Adrenal gland (tissue), 5 donors: ENCODE measurements at regions not wholly inside any gene's neighbourhood (a gene's known extent, or its start where the extent isn't known, plus 50 kb on each side); places are given as distances from the start of the nearest gene placed in this dataset.

Experiments
- POLR2A ChIP-seq, 2 donors: fragments of 450-650 bp; IDR thresholded peaks; one replicate each; pipeline ENCODE4 v1.6.1; 2017; ENCODE audit warnings: antibody characterized with exemption in 2 of 2, mild to moderate bottlenecking in 2 of 2, moderate library complexity in 1 of 2
- TF ChIP-seq, protein P1 (sequence below), 6 experiments: fragments of 450-650 bp in 4 of 6; fragments of 200-600 bp in 2 of 6; sonication (generic) in 1 of 6; IDR thresholded peaks; 1 replicate in 5 of 6; 2 replicates in 1 of 6; pipeline versions ENCODE4 v1.5.1 to v1.8.0; 2016 to 2021; ENCODE audit warnings: antibody characterized with exemption in 6 of 6, mild to moderate bottlenecking in 2 of 6, moderate library complexity in 1 of 6
- donor health status: DM: no; HTN: no; CAD: no.

DNA sequence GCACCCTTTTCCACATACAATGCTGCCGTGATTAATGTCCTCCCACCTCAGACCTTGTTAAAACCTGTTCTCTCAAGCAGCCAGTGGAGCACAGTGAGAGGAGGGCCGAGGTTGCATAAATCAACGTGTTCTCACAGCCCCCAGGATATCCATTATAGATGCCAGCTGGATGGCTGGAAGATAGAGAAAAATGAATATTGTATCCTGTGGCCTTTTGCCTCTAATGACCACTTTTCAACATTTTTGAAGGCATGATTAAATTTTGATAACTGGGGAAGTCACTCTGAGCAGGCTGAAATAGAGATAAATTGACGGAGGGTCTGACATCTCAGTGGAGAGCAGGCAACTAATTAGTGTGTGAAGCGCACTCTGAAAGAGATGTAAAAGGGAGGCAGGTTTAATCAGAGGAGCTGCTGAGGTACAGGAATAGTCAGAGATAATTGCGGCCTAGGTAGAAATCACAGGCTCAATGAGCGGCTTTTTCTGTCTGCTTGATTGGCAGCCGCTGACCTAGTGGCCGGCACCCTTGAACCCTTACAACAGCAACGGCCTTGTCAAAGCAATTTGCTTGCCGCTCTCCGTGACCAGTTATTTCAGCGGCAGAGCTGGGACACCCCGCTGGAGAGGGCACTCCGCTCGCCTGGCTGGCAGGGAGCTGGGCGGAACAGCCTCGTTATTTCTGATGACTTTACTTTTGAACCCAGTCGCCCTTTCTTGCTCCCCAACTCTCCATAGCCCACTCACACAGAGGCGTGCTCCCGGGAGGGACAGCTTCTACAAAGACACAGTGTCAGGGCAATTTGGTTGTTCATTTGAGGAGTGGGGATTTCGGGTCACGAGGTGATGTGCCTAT, 560.7 kb downstream of the PSAT1 start:
- TF ChIP-seq, protein P1, sequence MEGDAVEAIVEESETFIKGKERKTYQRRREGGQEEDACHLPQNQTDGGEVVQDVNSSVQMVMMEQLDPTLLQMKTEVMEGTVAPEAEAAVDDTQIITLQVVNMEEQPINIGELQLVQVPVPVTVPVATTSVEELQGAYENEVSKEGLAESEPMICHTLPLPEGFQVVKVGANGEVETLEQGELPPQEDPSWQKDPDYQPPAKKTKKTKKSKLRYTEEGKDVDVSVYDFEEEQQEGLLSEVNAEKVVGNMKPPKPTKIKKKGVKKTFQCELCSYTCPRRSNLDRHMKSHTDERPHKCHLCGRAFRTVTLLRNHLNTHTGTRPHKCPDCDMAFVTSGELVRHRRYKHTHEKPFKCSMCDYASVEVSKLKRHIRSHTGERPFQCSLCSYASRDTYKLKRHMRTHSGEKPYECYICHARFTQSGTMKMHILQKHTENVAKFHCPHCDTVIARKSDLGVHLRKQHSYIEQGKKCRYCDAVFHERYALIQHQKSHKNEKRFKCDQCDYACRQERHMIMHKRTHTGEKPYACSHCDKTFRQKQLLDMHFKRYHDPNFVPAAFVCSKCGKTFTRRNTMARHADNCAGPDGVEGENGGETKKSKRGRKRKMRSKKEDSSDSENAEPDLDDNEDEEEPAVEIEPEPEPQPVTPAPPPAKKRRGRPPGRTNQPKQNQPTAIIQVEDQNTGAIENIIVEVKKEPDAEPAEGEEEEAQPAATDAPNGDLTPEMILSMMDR (IDR thresholded peaks at IDR 0.05) = no peak
- TF ChIP-seq POLR2A (IDR thresholded peaks at IDR 0.05) = no peak
